Lung microvascular endothelial cell (primary cell): ENCODE measurements at regions not wholly inside any gene's neighbourhood (a gene's known extent, or its start where the extent isn't known, plus 50 kb on each side); places are given as distances from the start of the nearest gene placed in this dataset.
"Not testable (repeated sequence)": the region's sequence is repeated elsewhere in the genome, so short reads cannot be mapped to it uniquely, and the experiment has no call there.

Source experiments
- DNase-seq, 2 donors: peaks; one replicate each; pipeline versions ENCODE4 v3.0.0 to v3.0.0-alpha.2; 2010; ENCODE audit warnings: low read depth in 2 of 2

DNA sequence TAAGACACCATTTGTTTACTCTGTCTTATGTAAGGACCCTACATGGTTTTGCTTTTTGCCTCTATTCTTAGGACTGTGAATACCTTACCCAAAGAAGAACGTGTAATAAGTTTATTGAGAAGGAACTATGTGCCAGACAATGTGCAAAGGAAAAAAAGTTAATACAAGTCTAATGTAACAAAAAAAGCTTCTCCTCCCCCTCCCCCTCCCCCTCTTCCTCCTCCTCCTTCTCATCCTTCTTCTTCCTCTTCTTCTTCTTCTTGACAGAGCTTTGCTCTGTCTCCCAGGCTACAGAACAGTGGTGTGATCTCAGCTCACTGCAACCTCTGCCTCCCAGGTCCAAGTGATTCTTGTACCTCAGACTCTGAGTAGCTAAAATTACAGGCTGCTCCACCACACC is 50.9 kb upstream of the MITF start:
- no peak for DNase-seq

DNA sequence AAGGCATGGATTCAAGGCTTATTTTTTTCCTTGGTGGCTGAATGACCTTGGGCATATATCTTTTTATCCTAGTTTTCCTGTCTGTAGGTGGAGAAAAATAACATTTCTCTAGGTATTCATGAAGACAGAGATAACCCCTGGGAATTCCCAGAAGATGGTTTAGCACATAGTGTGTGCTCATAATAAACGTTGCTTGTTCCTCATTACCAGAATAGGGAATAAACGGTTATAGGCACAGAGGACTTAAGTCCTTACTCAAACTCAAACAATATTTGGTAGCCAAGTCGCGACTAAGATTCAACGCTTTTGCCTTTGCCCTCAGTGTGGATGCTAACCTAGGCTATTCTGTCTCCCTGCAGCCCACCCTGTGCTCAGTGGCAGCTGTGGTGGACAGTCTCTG is 51.6 kb upstream of the MITF start:
- no peak for DNase-seq

DNA sequence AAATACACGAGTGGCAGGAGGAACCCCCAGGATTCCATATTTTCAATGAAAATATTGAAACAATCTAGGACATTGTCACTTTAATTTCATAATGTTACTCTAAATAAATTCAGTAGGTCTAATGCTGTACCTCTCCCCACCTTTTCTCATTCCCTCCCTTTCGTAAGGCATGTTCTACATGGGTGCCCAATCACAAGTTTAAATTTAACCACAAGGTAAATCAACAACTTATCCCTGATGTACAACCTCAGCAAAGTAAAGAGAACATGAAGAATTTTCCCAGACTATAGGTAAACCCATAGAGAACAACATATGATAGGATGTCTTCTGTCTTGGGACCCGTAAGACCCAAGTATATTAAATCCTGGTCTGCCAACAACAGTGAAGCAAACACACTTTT is 53.2 kb upstream of the MITF start:
- DNase-seq: no peak

DNA sequence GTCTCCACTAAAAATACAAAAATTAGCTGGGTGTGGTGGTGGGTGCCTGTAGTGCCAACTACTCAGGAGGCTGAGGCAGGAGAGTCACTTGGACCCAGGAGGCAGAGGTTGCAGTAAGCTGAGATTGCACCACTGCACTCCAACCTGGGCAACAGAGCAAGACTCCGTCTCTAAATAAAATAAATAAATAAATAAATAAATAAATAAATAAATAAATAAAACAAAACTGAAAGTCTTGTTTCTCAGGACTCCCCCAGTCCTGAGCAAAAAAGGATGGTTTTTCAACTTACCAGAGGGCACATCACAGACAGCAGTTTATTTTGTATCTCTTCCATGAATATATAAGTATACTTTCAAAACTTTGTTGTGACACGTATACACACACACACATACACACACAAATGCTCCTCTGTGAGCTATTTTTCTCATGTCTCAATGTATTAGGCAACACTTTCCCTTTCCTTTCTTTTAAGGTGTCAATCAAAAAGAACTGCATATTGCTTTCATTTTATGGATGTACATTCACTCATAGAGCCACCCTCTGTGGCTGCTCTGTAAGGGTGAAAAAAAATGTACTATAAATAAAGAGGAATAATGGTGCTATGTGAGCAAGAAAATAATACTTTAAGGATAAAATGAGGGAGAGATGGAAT is 54.8 kb upstream of the MITF start:
- no peak for DNase-seq

DNA sequence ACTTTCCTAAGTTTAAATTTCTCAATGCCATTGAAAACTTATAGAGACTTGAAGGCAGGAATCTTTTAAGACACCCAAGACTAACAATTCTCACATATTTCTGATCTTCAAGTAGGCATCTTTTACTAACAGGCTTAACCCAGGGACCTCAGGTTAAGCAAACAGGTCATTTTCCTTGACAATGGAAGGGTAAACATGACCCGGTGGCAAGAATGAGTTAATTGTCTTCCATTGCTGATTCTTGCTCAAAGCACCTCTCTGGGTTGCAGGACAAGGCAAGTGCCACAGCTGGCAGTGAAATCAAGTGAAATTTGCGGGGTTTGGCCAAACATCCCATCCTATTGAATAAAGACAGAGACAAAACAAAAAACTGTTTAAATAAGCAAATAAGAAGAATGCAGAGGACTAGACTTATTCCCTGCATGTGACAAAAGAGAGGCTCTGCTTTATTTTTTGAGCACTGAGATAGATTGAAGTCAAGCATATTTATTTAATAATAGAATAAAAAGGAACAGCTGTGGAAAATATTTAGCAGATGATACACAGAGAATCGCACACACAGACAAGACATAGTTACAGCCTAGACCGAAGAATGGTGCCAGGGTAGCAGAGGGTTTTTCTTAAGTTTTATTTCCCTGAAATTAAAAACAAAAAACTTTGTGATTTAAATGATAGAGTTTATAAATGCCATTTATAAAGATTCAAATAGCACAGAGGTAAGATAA is 56.0 kb upstream of the MITF start:
- no peak for DNase-seq

DNA sequence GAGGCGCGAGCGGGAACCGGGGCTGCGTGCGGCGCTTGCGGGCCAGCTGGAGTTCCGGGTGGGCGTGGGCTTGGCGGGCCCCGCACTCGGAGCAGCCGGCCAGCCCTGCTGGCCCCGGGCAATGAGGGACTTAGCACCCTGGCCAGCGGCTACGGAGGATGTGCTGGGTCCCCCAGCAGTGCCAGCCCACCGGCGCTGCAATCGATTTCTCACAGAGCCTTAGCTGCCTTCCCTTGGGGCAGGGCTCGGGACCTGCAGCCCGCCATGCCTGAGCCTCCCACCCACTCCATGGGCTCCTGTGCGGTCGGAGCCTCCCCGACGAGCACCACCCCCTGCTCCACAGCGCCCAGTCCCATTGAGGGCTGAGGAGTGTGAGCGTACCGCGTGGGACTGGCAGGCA is 61.8 kb upstream of the MITF start:
- not testable (repeated sequence) for DNase-seq

DNA sequence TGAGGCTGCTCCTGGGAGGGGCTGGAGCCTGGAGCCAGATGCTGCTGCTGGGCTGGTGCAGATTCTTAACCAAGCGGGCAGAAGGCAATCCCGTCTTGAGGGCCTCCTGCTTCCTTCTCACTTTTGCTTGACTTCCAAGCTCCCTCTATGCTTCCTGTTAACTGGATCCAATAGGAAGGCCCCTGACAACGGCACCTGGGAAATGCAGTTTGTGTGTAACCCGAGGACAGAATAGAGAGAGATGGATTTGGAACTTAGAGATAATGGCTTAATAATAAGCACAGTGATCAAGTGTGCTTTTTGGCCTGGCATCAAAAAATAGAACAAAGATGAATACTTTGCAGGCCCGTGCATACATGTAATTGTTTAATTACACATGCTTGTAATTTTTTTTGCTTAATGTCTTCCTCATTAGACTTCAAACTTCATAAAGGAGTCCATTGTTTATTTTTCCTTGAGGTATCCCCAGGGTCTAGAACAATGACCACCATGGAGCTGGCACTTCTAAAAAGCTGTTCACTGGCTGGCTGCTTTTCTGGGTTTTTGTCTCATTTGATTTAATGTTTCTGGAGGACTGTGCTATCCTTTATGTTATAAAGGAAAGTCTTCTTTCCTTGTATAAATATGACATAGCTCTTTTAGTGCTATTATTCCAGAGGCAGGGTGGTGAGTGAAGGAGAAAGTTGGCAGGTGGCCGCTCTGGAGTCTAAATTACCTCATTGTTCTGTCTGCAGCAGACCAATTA is 63.3 kb upstream of the MITF start:
- peak in 1 of 2 donors; percentile 82 for DNase-seq

DNA sequence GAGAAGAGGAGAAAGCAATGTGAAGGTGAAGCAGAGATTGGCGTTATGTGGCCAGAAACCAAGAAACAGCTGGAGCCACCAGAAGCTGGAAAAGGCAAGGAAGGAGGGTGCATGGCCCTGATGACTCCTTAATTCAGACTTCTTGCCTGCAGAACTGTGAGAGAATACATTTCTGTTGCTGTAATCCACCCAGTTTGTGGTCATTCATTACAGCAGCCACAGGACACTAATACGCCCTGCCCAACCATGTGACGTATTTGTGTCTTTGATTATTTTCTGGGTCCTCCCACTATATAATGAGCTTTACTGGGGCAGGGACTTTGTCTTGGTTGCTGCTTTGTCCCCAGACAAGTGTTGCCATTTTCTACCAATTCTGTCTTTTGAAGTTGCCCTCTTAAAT is 64.5 kb upstream of the MITF start:
- DNase-seq: no peak

DNA sequence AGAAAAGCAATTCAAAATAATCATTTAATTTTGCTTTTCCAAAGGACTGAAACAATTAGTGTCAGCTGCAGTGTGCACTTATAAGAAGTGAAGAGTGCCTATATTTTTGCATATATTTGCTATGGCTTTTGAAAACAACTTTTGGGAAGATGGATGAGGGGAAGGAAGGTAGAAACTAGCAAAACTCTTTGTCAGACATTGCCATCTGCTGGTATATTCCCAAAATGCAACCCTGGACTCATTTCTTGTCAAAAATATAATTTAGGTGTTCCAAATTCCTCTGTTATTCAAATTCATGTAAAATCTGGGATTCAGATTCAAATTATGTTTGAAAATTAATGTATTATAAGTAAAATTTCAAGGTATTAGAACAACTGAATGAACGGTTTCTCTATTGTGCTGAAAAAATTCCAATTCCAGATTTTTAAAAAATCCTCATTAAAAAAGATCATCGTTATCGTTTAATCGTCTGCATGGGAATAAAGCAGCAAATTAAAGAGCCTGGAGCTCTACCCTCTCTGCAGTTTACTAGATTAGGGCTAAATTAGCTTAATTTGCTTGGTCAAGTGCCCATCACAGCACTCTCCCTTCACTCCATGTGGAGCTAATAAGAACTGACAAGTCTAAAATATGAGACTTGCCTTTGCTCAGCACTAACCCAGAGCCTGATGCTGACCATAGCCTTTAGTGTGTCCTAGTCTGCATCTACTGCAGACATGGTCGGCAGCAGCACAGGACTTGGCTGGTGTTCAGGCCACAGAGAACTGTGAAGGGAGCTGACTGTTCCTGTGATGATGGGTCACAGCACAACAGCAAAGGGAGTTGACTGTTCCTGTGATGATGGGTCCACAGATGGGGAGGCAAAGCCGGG is 67.9 kb upstream of the MITF start:
- DNase-seq: peak; percentile 49 to 72

DNA sequence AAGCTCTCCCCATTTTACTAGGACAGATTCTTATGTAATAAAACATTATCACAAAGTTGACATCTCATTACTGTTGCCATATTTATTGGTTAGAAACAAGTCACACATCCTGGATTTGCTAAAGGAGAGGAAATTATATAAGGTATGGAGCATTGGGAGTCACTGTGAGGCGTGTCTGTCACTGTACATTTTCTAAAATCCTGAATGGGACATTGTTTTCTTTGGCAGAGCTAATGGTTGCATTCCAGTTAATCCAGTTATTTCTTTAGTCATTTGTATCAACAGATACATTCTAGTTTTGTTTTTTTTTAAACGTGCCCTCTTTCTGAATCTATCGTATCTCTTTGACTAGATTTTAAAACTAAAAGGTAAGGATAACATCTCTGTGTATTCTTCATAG is 70.2 kb upstream of the MITF start:
- peak in 1 of 2 donors; percentile 75 for DNase-seq

DNA sequence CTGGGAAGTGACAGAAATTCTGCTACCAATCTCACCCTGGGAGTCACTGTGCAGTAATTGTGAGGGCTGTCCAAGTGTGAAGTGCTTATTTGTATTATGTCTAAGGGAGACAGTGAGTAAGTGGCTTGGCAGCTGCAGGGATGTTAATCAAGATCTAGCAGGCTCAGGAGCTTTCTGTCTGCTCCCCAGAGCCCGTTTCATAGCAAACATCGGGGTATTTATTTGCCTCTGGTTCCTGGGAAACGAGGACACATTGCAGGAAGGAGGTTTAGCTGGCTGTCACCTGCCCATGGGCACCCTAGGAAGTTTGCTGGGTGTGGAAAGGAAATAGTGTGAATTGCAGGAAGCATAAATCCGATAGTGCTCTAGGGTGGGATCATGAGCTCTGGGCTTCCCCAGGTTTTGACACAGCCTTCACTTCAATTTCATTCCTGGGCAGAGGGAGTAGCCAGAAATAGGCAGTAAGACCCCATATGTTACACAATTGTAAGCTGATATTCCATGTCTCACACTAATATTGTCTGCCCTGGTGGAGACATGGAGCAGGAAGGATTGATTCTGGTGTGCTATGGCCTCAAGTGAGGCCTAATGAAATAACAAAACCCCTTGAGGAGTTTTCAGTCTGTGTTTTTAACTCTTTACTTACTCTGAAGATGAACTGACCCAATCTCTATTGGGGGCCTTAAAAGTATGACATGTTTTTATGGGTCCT is 74.1 kb upstream of the MITF start:
- DNase-seq: peak; percentile 87 to 89

DNA sequence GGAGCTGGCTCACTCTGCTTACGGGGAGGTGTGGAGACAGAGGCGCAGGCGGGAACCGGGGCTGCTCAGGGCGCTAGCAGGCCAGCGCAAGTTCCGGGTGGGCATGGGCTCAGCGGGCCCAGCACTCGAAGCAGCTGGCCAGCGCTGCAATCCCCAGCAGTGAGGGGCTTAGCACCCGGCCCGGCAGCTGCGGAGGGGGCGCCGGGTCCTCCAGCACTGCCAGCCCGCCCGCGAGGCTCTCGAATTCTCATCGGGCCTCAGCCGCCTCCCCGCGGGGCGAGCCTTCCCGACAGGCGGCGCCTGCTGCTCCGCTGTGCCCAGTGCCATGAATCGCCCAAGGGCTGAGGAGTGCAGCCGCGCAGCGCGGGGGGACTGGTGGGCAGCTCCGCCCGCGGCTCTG is 78.6 kb upstream of the MITF start:
- no peak for DNase-seq

DNA sequence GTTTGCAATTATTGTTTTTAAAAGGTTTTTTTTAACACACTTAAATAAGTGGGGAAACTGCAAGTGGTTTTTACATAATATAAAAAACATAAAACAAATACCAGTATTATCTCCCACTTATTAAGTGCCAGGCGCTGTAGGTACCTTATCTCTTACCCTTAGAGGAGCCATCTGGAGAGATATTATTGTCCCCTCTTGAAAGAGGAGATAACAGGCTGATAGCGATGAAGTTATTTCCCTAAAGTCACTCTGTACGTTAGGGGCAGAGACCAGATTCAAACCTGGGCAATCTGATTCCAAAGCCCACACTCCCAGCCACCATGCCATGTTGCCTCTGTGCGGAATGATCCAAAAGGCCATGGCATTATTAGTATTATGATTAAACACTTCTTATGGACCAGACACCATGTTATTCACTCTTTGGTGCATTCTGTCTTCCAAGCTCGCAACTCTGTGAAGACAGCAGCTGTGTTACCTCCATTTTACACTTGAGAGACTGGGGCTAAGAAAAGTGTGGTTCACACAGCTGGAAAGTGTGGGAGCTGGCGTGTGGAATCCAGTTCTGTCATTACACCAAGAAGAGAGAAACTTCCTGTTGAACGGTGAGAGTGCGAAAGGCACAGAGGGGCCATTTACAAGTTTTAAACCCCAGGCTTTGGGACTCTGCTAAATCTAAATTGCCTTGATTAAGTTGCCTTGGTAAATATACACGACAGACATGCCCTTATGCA is 79.9 kb upstream of the MITF start:
- DNase-seq: no peak

DNA sequence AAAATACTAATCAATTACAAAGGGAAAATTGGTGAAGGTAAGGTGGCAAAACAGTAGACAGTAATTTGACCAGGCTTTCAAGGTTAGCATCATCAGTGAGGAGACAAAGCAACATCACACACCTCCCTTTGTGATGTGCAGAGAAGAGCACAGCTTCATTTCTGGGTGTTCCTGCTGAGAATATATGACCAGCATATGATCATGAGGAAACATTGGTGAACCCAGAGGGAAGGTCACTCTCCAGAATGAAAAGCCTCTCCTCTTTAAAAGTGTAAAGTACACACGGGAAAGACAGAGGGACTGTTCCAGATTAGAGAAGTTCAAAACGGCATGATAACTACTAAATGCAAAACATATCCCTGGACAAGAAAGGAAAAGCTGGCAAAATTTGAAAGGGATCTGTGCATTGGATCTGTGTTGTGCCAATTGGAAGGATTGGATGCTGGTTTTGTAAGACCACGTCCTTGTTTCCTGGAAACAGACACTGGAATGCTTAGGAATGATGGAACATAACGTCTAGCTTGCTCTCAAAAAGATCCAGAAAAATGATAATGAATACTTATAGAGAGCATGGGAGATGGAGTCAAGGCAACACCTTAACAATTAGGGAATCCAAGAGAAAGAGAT is 80.6 kb upstream of the MITF start:
- DNase-seq: no peak

DNA sequence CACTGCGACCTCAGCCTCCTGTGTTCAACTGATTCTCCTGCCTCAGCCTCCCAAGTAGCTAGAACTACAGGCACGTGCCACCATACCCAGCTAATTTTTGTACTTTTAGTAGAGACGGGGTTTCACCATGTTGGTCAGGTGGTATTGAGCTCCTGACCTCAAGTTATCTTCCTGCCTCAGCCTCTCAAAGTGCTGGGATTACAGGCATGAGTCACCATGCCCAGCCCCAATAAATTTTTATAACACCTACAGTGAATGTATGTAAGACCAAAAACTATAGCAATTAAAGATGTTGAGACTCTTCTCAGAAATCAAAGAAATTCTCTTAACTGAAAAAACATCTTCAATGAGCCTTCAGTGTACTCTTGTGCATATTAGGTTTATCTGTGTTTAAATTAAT is 82.2 kb upstream of the MITF start:
- not testable (repeated sequence) for DNase-seq

DNA sequence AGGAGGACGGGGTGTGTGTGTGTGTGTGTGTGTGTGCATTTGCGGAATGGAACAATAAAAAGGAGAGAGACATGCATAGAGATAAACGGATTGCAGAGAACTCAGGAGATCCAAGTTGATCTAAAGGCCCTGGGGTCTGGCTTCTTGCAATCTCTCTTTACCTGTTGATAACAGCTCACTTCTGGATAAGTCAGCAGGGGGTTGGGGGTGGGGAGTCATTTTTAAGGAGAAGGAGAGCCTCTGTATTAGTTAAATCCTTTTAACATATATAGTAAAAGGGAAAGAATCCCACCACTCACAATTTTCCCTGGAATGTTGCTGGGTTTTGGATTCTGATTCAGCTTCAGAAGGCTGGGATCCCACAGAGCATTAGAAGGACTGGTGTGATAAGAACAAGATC is 87.5 kb upstream of the MITF start:
- DNase-seq: no peak

DNA sequence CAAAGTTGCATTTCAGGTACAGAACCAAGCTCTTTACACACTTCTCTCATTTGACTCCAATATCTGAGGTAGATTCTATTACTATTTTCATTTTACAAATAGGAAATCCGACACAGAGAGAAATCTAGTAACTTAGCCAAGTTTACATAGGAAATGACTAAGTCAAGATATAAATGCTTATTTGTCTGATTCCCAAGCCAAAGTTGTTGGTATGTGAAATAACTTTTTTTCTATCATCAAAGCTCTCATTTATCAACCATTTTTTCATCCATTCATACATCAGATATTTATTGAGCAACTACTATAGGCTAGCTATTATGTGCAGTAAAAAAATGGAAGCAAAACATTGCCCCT is 89.2 kb upstream of the MITF start:
- peak; percentile 69 to 77 for DNase-seq

DNA sequence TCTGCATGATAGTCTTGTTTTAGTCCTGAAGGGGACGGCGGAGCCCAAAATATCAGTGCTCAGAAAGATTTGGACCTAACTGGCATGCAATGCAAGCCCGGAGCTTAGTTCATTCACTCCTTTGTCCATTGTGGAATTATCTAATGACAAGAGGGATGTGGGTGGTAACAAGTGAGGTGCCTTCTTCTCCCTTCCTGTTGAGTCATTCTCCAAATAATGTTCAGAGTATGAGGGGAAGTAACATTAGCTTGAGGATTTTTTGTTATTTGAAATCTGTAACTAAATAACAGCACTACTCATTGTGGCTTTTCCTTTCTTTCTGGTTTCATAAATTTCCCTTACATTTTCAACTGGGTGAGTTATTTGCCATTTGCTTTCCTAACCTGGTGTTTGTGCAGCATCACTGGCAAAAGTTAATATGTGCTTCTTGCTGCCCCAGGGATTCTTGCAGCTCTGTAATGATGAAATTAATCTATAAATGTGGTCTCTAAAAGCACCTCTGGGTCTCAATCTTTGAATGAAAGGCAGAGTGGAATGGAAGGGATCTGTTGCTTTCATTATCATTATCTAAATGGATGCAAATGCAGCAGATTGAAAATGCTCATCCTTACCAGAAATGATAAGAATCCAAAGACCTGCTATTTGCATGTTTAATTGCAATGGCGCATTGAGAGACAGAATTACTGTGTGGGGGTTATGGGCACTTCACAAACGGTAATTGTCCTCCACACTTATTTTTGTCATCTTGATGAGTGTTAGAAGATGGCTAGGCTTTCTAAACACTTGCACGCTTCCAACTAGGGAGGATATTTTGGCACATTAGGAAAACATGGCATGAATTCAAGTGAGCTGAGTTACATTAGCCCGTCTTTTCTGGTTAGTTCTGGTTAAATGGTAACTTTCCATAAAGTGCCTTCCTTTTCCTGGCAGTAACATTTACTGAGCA is 89.9 kb upstream of the MITF start:
- peak; percentile 65 to 71 for DNase-seq

DNA sequence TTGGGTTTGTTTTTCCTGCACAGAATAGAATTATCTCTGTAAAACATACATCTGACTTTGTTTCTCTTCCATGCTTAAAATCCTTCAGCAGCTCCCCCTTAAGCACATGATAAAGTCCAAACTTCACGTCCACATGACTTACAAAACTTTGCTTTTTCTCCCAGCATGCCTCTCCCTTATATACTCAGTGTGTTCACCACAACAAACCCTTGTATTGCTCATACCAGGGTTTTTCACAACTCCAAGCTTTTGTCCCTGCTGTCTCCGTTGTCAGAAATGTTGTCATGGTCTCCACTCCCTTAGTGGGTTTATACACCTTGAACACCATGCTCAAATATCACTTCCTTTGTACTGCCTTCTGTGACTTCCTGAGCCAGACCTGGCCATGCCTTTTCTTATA is 91.1 kb upstream of the MITF start:
- DNase-seq: no peak
